Dendritic cell treated with granulocyte-macrophage colony-stimulating factor and Interleukin-4, amounts not matched to agents 40 ng/mL and 50 ng/mL, for 4 days (primary cell): ENCODE measurements at regions not wholly inside any gene's neighbourhood (a gene's known extent, or its start where the extent isn't known, plus 50 kb on each side); places are given as distances from the start of the nearest gene placed in this dataset.

Source experiments
- H3K27ac Mint-ChIP-seq: one replicate; pipeline ENCODE4 v1.8.0; 2022; ENCODE audit warnings: mild to moderate bottlenecking, mixed read lengths
- H3K27me3 Mint-ChIP-seq: one replicate; pipeline ENCODE4 v1.8.0; 2022; ENCODE audit warnings: mild to moderate bottlenecking, mixed read lengths
- H3K36me3 Mint-ChIP-seq: one replicate; pipeline ENCODE4 v1.8.0; 2022; ENCODE audit warnings: low read depth, mixed read lengths
- H3K4me1 Mint-ChIP-seq: one replicate; pipeline ENCODE4 v1.8.0; 2022; ENCODE audit warnings: low read depth, mixed read lengths
- H3K4me3 Mint-ChIP-seq: one replicate; pipeline ENCODE4 v1.8.0; 2022; ENCODE audit warnings: mild to moderate bottlenecking, moderate library complexity, mixed read lengths
- H3K9me3 Mint-ChIP-seq: one replicate; pipeline ENCODE4 v1.8.0; 2022; ENCODE audit warnings: mixed read lengths
- intact Hi-C: fragments of 100-400 bp; cut with micrococcal nuclease; formaldehyde crosslinking; loops from one replicate; pipeline ENCODE4 v1.15.0; 2022

DNA sequence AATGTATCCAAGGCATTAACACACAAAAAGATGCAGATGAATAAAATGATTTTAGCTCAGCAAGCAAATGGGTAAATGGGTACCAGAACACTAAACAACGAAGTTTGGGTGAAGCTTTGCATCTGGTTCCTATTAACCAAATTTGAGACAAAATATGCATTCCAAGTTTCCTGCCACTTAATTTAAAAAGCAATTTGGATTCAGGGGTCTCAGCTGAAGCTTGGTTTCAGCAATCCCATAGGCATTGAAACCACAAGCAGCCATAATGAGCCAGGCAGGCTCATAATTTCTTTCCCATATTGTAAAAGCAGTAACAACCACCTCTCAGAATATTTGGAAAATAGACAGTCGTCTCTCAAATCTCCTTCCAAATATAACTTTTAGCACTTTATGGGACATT, 138.9 kb downstream of the NXNL2 start:
- H3K4me3 Mint-ChIP-seq: no peak overlapping the region
- H3K27me3 Mint-ChIP-seq: peaks cover 4% of the 10 kb centered on the region
- no peaks in the 10 kb centered on the region for H3K4me1 Mint-ChIP-seq
- no peak overlapping the region for H3K27ac Mint-ChIP-seq
- no peaks in the 10 kb centered on the region for H3K36me3 Mint-ChIP-seq
- intact Hi-C loops: no loop called here
- H3K9me3 Mint-ChIP-seq: no peaks in the 10 kb centered on the region

- intact Hi-C loops: no loop called here
- Mint-ChIP-seq H3K27me3 (peaks cover 4% of the 10 kb centered on the region), H3K9me3 (no peaks in the 10 kb centered on the region), H3K36me3 (no peaks in the 10 kb centered on the region), H3K4me1 (peaks cover 6% of the 10 kb centered on the region), H3K27ac (no peak overlapping the region), H3K4me3 (no peak overlapping the region)
Observed at GRCh38 chr9:88676644-88677043, 141.7 kb downstream of the NXNL2 start.

GRCh38 chr9:88678008-88678407, 143.0 kb downstream of the NXNL2 start:
- H3K4me1 Mint-ChIP-seq: peaks cover 6% of the 10 kb centered on the region

GRCh38 chr9:88678431-88678830, 143.5 kb downstream of the NXNL2 start:
- Mint-ChIP-seq H3K4me1 (peaks cover 6% of the 10 kb centered on the region), H3K36me3 (no peaks in the 10 kb centered on the region), H3K27ac (no peak overlapping the region), H3K9me3 (no peaks in the 10 kb centered on the region), H3K4me3 (no peak overlapping the region), H3K27me3 (peaks cover 4% of the 10 kb centered on the region)
- intact Hi-C loops: no loop called here

More at GRCh38 chr9:88678008-88678407, 143.0 kb downstream of the NXNL2 start:
- Mint-ChIP-seq H3K36me3 (no peaks in the 10 kb centered on the region), H3K4me3 (no peak overlapping the region), H3K27ac (no peak overlapping the region), H3K9me3 (no peaks in the 10 kb centered on the region), H3K27me3 (peaks cover 4% of the 10 kb centered on the region)
- intact Hi-C loops: no loop called here

DNA sequence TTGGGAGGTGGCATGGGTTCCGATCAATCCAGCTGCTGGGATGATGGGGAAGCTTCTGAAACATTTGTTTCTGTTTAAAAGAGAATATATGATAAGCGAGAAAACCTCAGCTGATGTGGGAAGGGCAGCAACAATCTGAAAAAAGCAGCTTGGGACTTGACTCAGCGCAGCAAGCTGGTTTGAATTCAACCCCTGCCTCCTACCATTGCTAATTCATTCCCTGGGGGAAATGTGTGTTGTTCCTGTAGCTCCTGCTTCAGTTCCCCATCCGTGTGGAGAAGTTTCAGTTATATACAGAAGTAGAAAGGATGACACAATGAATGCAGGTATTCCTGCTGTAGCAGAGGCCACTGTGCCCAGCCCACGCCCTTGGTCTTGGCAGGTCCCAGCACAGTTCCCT, 145.1 kb downstream of the NXNL2 start:
- Mint-ChIP-seq H3K27me3 (peaks cover 4% of the 10 kb centered on the region), H3K4me3 (no peak overlapping the region), H3K4me1 (peaks cover 6% of the 10 kb centered on the region), H3K9me3 (no peaks in the 10 kb centered on the region), H3K27ac (no peak overlapping the region), H3K36me3 (no peaks in the 10 kb centered on the region)
- intact Hi-C loops: no loop called here

DNA sequence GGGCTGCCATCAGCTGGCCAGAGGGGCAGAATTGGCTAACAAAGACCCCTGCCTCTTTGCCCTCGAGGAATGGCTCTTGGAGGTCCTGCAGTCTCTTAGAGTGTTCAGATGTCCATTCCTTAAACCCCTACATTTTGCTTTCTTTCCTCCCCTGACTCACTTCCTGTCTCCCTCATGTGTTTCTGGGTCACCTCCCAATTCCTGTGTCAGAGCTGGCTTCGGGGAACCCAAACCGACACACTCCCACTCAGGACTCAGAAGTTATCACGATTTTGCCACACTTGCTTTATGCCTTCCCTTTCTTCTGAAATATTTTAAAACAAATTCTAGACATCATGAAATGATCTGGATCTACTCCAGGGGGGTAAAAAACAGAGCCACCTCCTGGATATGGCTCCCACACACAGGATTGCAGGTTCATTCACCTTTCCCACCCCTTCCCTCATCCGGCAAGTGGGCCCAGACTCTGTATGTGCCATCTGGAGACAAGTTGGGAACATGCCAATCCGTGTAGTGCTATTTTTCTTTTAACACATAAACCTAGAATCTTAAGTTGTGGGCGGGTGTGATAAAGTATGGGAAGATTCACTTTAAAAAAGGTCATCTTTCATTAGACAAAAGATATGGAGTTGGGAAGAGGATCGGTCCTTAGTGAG, 145.7 kb downstream of the NXNL2 start:
- no peaks in the 10 kb centered on the region for H3K9me3 Mint-ChIP-seq
- H3K4me1 Mint-ChIP-seq: peaks cover 6% of the 10 kb centered on the region
- no peaks in the 10 kb centered on the region for H3K36me3 Mint-ChIP-seq
- peaks cover 4% of the 10 kb centered on the region for H3K27me3 Mint-ChIP-seq
- no peak overlapping the region for H3K27ac Mint-ChIP-seq
- intact Hi-C loops: no loop called here
- H3K4me3 Mint-ChIP-seq: no peak overlapping the region

- H3K9me3 Mint-ChIP-seq: no peaks in the 10 kb centered on the region
- no peaks in the 10 kb centered on the region for H3K36me3 Mint-ChIP-seq
- H3K4me3 Mint-ChIP-seq: no peak overlapping the region
- peaks cover 6% of the 10 kb centered on the region for H3K4me1 Mint-ChIP-seq
- no peak overlapping the region for H3K27ac Mint-ChIP-seq
- intact Hi-C loops: no loop called here
- H3K27me3 Mint-ChIP-seq: peaks cover 4% of the 10 kb centered on the region
Observed at GRCh38 chr9:88681434-88681833, 146.5 kb downstream of the NXNL2 start.

- Mint-ChIP-seq H3K9me3 (no peaks in the 10 kb centered on the region), H3K4me1 (peaks cover 6% of the 10 kb centered on the region), H3K27me3 (peaks cover 3% of the 10 kb centered on the region)
Observed at GRCh38 chr9:88682431-88682831, 147.5 kb downstream of the NXNL2 start.

GRCh38 chr9:88684046-88684445, 149.1 kb downstream of the NXNL2 start:
- no peaks in the 10 kb centered on the region for H3K36me3 Mint-ChIP-seq
- H3K4me1 Mint-ChIP-seq: peaks cover 6% of the 10 kb centered on the region
- no peak overlapping the region for H3K27ac Mint-ChIP-seq
- intact Hi-C loops: no loop called here
- H3K27me3 Mint-ChIP-seq: no peaks in the 10 kb centered on the region
- H3K9me3 Mint-ChIP-seq: no peaks in the 10 kb centered on the region
- no peak overlapping the region for H3K4me3 Mint-ChIP-seq

More at GRCh38 chr9:88682431-88682831, 147.5 kb downstream of the NXNL2 start:
- H3K36me3 Mint-ChIP-seq: no peaks in the 10 kb centered on the region
- H3K27ac Mint-ChIP-seq: no peak overlapping the region
- intact Hi-C loops: no loop called here
- no peak overlapping the region for H3K4me3 Mint-ChIP-seq

DNA sequence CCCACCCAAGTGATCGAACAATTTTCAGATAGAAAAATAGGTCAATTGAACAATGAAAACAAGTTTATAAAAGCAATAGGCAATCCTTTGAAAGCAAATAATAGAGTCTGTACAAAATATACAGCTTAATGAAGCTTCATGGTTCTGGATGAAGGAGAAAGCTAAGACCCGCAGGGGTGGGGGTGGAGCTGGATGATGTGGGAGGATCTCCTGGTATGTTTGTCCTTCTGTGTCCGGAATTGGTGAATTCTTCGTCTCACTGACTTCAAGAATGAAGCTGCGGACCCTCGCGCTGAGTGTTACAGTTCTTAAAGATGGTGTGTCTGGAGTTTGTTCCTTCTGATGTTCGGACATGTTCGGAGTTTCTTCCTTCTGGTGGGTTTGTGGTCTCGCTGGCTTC, 149.9 kb downstream of the NXNL2 start:
- Mint-ChIP-seq H3K4me3 (no peak overlapping the region), H3K9me3 (no peaks in the 10 kb centered on the region), H3K27me3 (no peaks in the 10 kb centered on the region), H3K27ac (no peak overlapping the region), H3K4me1 (peaks cover 6% of the 10 kb centered on the region), H3K36me3 (no peaks in the 10 kb centered on the region)
- intact Hi-C loops: no loop called here

DNA sequence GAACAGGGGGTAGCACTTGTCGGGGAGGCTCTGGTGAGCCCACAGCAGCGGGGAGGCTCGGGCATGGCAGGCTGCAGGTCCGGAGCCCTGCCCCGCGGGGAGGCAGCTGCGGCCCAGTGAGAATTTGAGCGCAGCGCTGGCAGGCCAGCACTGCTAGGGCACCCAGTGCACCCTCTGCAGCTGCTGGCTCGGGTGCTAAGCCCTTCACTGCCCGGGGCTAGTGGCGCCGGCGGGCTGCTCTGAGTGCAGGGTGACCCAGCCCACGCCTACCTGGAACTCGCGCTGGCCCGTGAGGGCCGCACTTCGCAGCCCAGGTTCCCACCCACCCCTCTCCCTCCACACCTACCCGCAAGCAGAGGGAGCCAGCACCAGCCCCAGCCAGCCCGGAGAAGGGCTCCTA, 151.0 kb downstream of the NXNL2 start:
- no peaks in the 10 kb centered on the region for H3K4me1 Mint-ChIP-seq
- H3K27me3 Mint-ChIP-seq: no peaks in the 10 kb centered on the region
- no peaks in the 10 kb centered on the region for H3K36me3 Mint-ChIP-seq
- no peak overlapping the region for H3K27ac Mint-ChIP-seq
- no peak overlapping the region for H3K4me3 Mint-ChIP-seq
- intact Hi-C loops: no loop called here
- H3K9me3 Mint-ChIP-seq: no peaks in the 10 kb centered on the region

- peaks cover 7% of the 10 kb centered on the region for H3K27me3 Mint-ChIP-seq
- H3K9me3 Mint-ChIP-seq: no peaks in the 10 kb centered on the region
- H3K4me1 Mint-ChIP-seq: no peaks in the 10 kb centered on the region
- H3K27ac Mint-ChIP-seq: no peak overlapping the region
- intact Hi-C loops: no loop called here
- no peaks in the 10 kb centered on the region for H3K36me3 Mint-ChIP-seq
- H3K4me3 Mint-ChIP-seq: no peak overlapping the region
Observed at GRCh38 chr9:88689509-88690298, 154.7 kb downstream of the NXNL2 start.

- Mint-ChIP-seq H3K27me3 (peaks cover 12% of the 10 kb centered on the region), H3K4me3 (no peak overlapping the region), H3K27ac (no peak overlapping the region), H3K9me3 (no peaks in the 10 kb centered on the region), H3K36me3 (no peaks in the 10 kb centered on the region), H3K4me1 (no peaks in the 10 kb centered on the region)
- intact Hi-C loops: no loop called here
Observed at GRCh38 chr9:88690628-88691027, 155.7 kb downstream of the NXNL2 start.

GRCh38 chr9:88691091-88691490, 156.1 kb downstream of the NXNL2 start:
- intact Hi-C loops: no loop called here
- Mint-ChIP-seq H3K4me1 (no peaks in the 10 kb centered on the region), H3K27ac (no peak overlapping the region), H3K36me3 (no peaks in the 10 kb centered on the region), H3K4me3 (no peak overlapping the region), H3K9me3 (no peaks in the 10 kb centered on the region), H3K27me3 (peaks cover 14% of the 10 kb centered on the region)
